H9 (cell line): ENCODE measurements at regions not wholly inside any gene's neighbourhood (a gene's known extent, or its start where the extent isn't known, plus 50 kb on each side); places are given as distances from the start of the nearest gene placed in this dataset.
"Not testable (repeated sequence)": the region's sequence is repeated elsewhere in the genome, so short reads cannot be mapped to it uniquely, and the experiment has no call there.

Experiments used
- DNase-seq: peaks from one replicate; pipeline ENCODE4 v3.0.0-alpha.2; 2017
- H2AFZ ChIP-seq: one replicate; pipeline ENCODE4 v1.6.1; 2013; ENCODE audit warnings: mild to moderate bottlenecking, low read length, control low read depth, moderate library complexity
- H2AK5ac ChIP-seq: 2 replicates; pipeline ENCODE4 v1.6.1; 2013; ENCODE audit warnings: low read length, control low read depth, mixed read lengths; ENCODE audit not compliant: insufficient read length
- H2BK120ac ChIP-seq: one replicate; pipeline ENCODE4 v1.6.1; 2013; ENCODE audit warnings: low read depth, mild to moderate bottlenecking, low read length, control low read depth, inconsistent platforms; ENCODE audit not compliant: poor library complexity, severe bottlenecking
- H2BK12ac ChIP-seq: 2 replicates; pipeline ENCODE4 v1.6.1; 2013; ENCODE audit warnings: low read length, control low read depth, mixed read lengths, low read depth; ENCODE audit not compliant: insufficient read length
- H2BK15ac ChIP-seq: 2 replicates; pipeline ENCODE4 v1.6.1; 2013; ENCODE audit warnings: low read depth, low read length, control low read depth
- H2BK20ac ChIP-seq: one replicate; pipeline ENCODE4 v1.6.1; 2013; ENCODE audit warnings: low read depth, mild to moderate bottlenecking, low read length, control low read depth, inconsistent platforms; ENCODE audit not compliant: poor library complexity, severe bottlenecking
- H2BK5ac ChIP-seq: 2 replicates; pipeline ENCODE4 v1.6.1; 2013; ENCODE audit warnings: low read length, control low read depth, mixed read lengths; ENCODE audit not compliant: insufficient read length
- H3K14ac ChIP-seq: 2 replicates; pipeline ENCODE4 v1.6.1; 2013; ENCODE audit warnings: low read length, control low read depth; ENCODE audit not compliant: insufficient read depth
- H3K18ac ChIP-seq: 2 replicates; pipeline ENCODE4 v1.6.1; 2013; ENCODE audit warnings: low read depth, mild to moderate bottlenecking, mixed read lengths, low read length, control low read depth; ENCODE audit not compliant: insufficient read length
- H3K23ac ChIP-seq: 2 replicates; pipeline ENCODE4 v1.6.1; 2013; ENCODE audit warnings: low read length, control low read depth, mixed read lengths, low read depth; ENCODE audit not compliant: insufficient read length
- H3K23me2 ChIP-seq: 2 replicates; pipeline ENCODE4 v1.6.1; 2013; ENCODE audit warnings: low read depth, mild to moderate bottlenecking, mixed read lengths, low read length, control low read depth; ENCODE audit not compliant: insufficient read length, poor library complexity, severe bottlenecking
- H3K27ac ChIP-seq: 2 replicates; pipeline ENCODE4 v1.5.1; 2013; ENCODE audit warnings: low read length, control low read depth, mixed read lengths, low read depth; ENCODE audit not compliant: insufficient read length
- H3K27me3 ChIP-seq: 2 replicates; pipeline ENCODE4 v1.6.1; 2013; ENCODE audit warnings: low read length, control low read depth, inconsistent platforms; ENCODE audit not compliant: insufficient read depth
- H3K4ac ChIP-seq: 2 replicates; pipeline ENCODE4 v1.6.1; 2013; ENCODE audit warnings: low read depth, mild to moderate bottlenecking, control low read depth, inconsistent platforms, low read length, moderate library complexity
- H3K4me1 ChIP-seq: 2 replicates; pipeline ENCODE4 v1.6.1; 2013; ENCODE audit warnings: low read length, control low read depth, inconsistent platforms; ENCODE audit not compliant: insufficient read depth
- H3K4me2 ChIP-seq: 2 replicates; pipeline ENCODE4 v1.6.1; 2013; ENCODE audit warnings: low read length, control low read depth, mixed read lengths; ENCODE audit not compliant: insufficient read length, insufficient read depth
- H3K56ac ChIP-seq: 2 replicates; pipeline ENCODE4 v1.6.1; 2013; ENCODE audit warnings: low read depth, mild to moderate bottlenecking, mixed read lengths, low read length, control low read depth; ENCODE audit not compliant: insufficient read length
- H3K79me1 ChIP-seq: 2 replicates; pipeline ENCODE4 v1.6.1; 2013; ENCODE audit warnings: low read depth, mild to moderate bottlenecking, moderate library complexity, low read length, control low read depth, inconsistent platforms; ENCODE audit not compliant: insufficient read depth, poor library complexity, severe bottlenecking
- H3K79me2 ChIP-seq: 2 replicates; pipeline ENCODE4 v1.6.1; 2013; ENCODE audit warnings: low read length, control low read depth, inconsistent platforms; ENCODE audit not compliant: insufficient read depth
- H3K9ac ChIP-seq: 2 replicates; pipeline ENCODE4 v1.6.1; 2013; ENCODE audit warnings: low read length, control low read depth, mixed read lengths; ENCODE audit not compliant: insufficient read length; ENCODE audit errors: extremely low read depth
- H3K9me3 ChIP-seq: one replicate; pipeline ENCODE4 v1.6.1; 2013; ENCODE audit warnings: low read depth, low read length, inconsistent platforms; ENCODE audit not compliant: control insufficient read depth
- H3T11ph ChIP-seq: one replicate; pipeline ENCODE4 v1.6.1; 2013; ENCODE audit warnings: mild to moderate bottlenecking, low read length, control low read depth, inconsistent platforms
- H4K20me1 ChIP-seq: one replicate; pipeline ENCODE4 v1.6.1; 2013; ENCODE audit not compliant: control insufficient read depth, insufficient read length, insufficient read depth
- H4K5ac ChIP-seq: 2 replicates; pipeline ENCODE4 v1.6.1; 2013; ENCODE audit warnings: low read depth, mild to moderate bottlenecking, mixed read lengths, low read length, control low read depth; ENCODE audit not compliant: insufficient read length
- H4K8ac ChIP-seq: replicated peaks from 2 replicates; pipeline ENCODE4 v1.6.1; 2013; ENCODE audit warnings: low read length, control low read depth, mixed read lengths, low read depth; ENCODE audit not compliant: insufficient read length
- H4K91ac ChIP-seq: 2 replicates; pipeline ENCODE4 v1.6.1; 2013; ENCODE audit warnings: low read depth, mild to moderate bottlenecking, moderate library complexity, mixed read lengths, low read length, control low read depth; ENCODE audit not compliant: insufficient read length
- H3K27ac Mint-ChIP-seq, 3 experiments: 2 replicates in 2 of 3; 3 replicates in 1 of 3; pipeline ENCODE4 v1.8.0; 2020 to 2021; ENCODE audit warnings: mixed read lengths in 3 of 3, mild to moderate bottlenecking in 1 of 3, moderate library complexity in 1 of 3
- H3K27me3 Mint-ChIP-seq: 2 replicates; pipeline ENCODE4 v1.8.0; 2021; ENCODE audit warnings: low read depth, mild to moderate bottlenecking, moderate library complexity, mixed read lengths
- H3K36me3 Mint-ChIP-seq, 3 experiments: 2 replicates in 2 of 3; 3 replicates in 1 of 3; pipeline ENCODE4 v1.8.0; 2020 to 2021; ENCODE audit warnings: low read depth in 3 of 3, mixed read lengths in 3 of 3; ENCODE audit not compliant: insufficient read depth in 1 of 3
- H3K4me1 Mint-ChIP-seq, 2 experiments: 2 replicates each; pipeline ENCODE4 v1.8.0; 2020; ENCODE audit warnings: mixed read lengths in 2 of 2
- H3K4me3 Mint-ChIP-seq, 2 experiments: 2 replicates in 1 of 2; 3 replicates in 1 of 2; pipeline ENCODE4 v1.8.0; 2020 to 2021; ENCODE audit warnings: mild to moderate bottlenecking in 2 of 2, mixed read lengths in 2 of 2, moderate library complexity in 1 of 2
- H3K9me3 Mint-ChIP-seq, 2 experiments: 2 replicates in 1 of 2; 3 replicates in 1 of 2; pipeline ENCODE4 v1.8.0; 2020; ENCODE audit warnings: mild to moderate bottlenecking in 2 of 2, mixed read lengths in 2 of 2, moderate library complexity in 1 of 2
- WGBS: extraction: QIAGEN DNeasy Blood & Tissue Kit; methylation state at CpG from one replicate; pipeline ENCODE4 v1.1.7; 2013; ENCODE audit warnings: missing lambda C conversion rate, low lambda C conversion rate, mixed read lengths; ENCODE audit not compliant: insufficient read length; ENCODE audit errors: extremely low coverage; 5-methylcytosine and 5-hydroxymethylcytosine counted together
- TF ChIP-seq, protein P1 (sequence below): fragments of 200-600 bp; sonication (generic); conservative IDR thresholded peaks from 3 replicates; pipeline ENCODE4 v1.8.0; 2021; ENCODE audit warnings: antibody characterized with exemption, mild to moderate bottlenecking

GRCh38 chr2:65969161-65969560, 465.8 kb upstream of the MEIS1 start:
- no peaks in the 10 kb centered on the region for H3K9me3 ChIP-seq
- no peak overlapping the region for H3K23ac ChIP-seq
- no peak overlapping the region for H4K91ac ChIP-seq
- H2BK15ac ChIP-seq, result no peak overlapping the region
- H3T11ph ChIP-seq, result no peak overlapping the region
- no peaks in the 10 kb centered on the region for H3K23me2 ChIP-seq
- H3K4me1 ChIP-seq, result no peaks in the 10 kb centered on the region
- H3K79me2 ChIP-seq, result no peaks in the 10 kb centered on the region
- no peak overlapping the region for H3K14ac ChIP-seq
- no peak overlapping the region for H3K4ac ChIP-seq
- no peak overlapping the region for H3K9ac ChIP-seq
- TF ChIP-seq, protein P1, sequence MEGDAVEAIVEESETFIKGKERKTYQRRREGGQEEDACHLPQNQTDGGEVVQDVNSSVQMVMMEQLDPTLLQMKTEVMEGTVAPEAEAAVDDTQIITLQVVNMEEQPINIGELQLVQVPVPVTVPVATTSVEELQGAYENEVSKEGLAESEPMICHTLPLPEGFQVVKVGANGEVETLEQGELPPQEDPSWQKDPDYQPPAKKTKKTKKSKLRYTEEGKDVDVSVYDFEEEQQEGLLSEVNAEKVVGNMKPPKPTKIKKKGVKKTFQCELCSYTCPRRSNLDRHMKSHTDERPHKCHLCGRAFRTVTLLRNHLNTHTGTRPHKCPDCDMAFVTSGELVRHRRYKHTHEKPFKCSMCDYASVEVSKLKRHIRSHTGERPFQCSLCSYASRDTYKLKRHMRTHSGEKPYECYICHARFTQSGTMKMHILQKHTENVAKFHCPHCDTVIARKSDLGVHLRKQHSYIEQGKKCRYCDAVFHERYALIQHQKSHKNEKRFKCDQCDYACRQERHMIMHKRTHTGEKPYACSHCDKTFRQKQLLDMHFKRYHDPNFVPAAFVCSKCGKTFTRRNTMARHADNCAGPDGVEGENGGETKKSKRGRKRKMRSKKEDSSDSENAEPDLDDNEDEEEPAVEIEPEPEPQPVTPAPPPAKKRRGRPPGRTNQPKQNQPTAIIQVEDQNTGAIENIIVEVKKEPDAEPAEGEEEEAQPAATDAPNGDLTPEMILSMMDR, result no peak
- H3K27ac ChIP-seq, result no peak overlapping the region
- peaks cover 9% of the 10 kb centered on the region for H3K27me3 Mint-ChIP-seq
- H3K9me3 Mint-ChIP-seq, result peaks cover 23 to 27% of the 10 kb centered on the region in 2 experiments
- no peak overlapping the region for H2BK120ac ChIP-seq
- H3K27me3 ChIP-seq, result no peaks in the 10 kb centered on the region
- no CpG with 5 or more reads among the region's 3 CpGs for WGBS
- no peak overlapping the region for H3K27ac Mint-ChIP-seq
- H3K56ac ChIP-seq, result no peak overlapping the region
- H2BK5ac ChIP-seq, result no peak overlapping the region
- H2BK20ac ChIP-seq, result no peak overlapping the region
- no peak overlapping the region for H2BK12ac ChIP-seq
- no peak for DNase-seq
- H3K36me3 Mint-ChIP-seq, result peaks cover 10 to 18% (median 16%) of the 10 kb centered on the region in 3 experiments; a peak in 6 of 7 replicates
- H4K8ac ChIP-seq, result no peak overlapping the region
- no peaks in the 10 kb centered on the region for H4K20me1 ChIP-seq
- H2AFZ ChIP-seq, result no peak overlapping the region
- H2AK5ac ChIP-seq, result no peak overlapping the region
- no peaks in the 10 kb centered on the region for H3K4me1 Mint-ChIP-seq
- no peak overlapping the region for H3K18ac ChIP-seq
- H3K79me1 ChIP-seq, result no peaks in the 10 kb centered on the region
- H4K5ac ChIP-seq, result no peak overlapping the region
- no peak overlapping the region for H3K4me2 ChIP-seq
- H3K4me3 Mint-ChIP-seq, result no peak overlapping the region

DNA sequence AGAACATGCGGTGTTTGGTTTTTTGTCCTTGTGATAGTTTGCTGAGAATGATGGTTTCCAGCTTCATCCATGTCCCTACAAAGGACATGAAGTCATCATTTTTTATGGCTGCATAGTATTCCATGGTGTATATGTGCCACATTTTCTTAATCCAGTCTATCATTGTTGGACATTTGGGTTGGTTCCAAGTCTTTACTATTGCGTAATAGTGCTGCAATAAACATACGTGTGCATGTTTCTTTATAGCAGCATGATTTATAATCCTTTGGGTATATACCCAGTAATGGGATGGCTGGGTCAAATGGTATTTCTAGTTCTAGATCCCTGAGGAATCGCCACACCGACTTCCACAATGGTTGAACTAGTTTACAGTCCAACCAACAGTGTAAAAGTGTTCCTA, 471.6 kb upstream of the MEIS1 start:
- not testable (repeated sequence) for H3K9me3 ChIP-seq, H3K4me1 ChIP-seq, H4K8ac ChIP-seq, H4K20me1 ChIP-seq, H4K91ac ChIP-seq, H3K36me3 Mint-ChIP-seq, H3K14ac ChIP-seq, H3K56ac ChIP-seq, H3K4ac ChIP-seq, H2BK12ac ChIP-seq, H3K18ac ChIP-seq, H3K79me1 ChIP-seq, H3K27ac Mint-ChIP-seq, H2BK120ac ChIP-seq, H3K27ac ChIP-seq, H3K23me2 ChIP-seq, H3T11ph ChIP-seq, H2AK5ac ChIP-seq, H3K4me2 ChIP-seq, H3K79me2 ChIP-seq, H2AFZ ChIP-seq, H3K9ac ChIP-seq, H3K27me3 Mint-ChIP-seq, H4K5ac ChIP-seq, H3K23ac ChIP-seq, DNase-seq, H3K4me1 Mint-ChIP-seq, H3K4me3 Mint-ChIP-seq, H2BK20ac ChIP-seq, H3K27me3 ChIP-seq, H2BK15ac ChIP-seq, H2BK5ac ChIP-seq
- H3K9me3 Mint-ChIP-seq, result peaks cover 13 to 14% of the 10 kb centered on the region in 2 experiments
- no CpG with 5 or more reads among the region's 5 CpGs for WGBS
